CD4-positive, alpha-beta T cell (primary cell): ENCODE measurements at regions not wholly inside any gene's neighbourhood (a gene's known extent, or its start where the extent isn't known, plus 50 kb on each side); places are given as distances from the start of the nearest gene placed in this dataset.
A peak's percentile ranks its signal among the peaks of the same experiment; 100 is the strongest.

Experiments used
- ATAC-seq: fragments of 200-7000 bp; cut with Tn5 transposase; one replicate; pipeline ENCODE4 v1.10.0; 2022; ENCODE audit warnings: mild to moderate bottlenecking; ENCODE audit not compliant: poor library complexity
- CTCF ChIA-PET: fragments of 350-600 bp; sonication (Branson Sonifier 250); formaldehyde crosslinking; loops from one replicate; lab custom pipeline; 2021; ENCODE audit warnings: antibody characterized with exemption, inconsistent platforms; lab: Charles Lee
- POLR2A ChIA-PET: fragments of 350-600 bp; sonication (Branson Sonifier 250); formaldehyde crosslinking; loops from one replicate; lab custom pipeline; 2021; ENCODE audit warnings: antibody characterized with exemption, inconsistent platforms; lab: Charles Lee
- DNase-seq, 14 experiments: peaks; one replicate each; pipeline ENCODE4 v3.0.0-alpha.2; 2013 to 2020; ENCODE audit warnings: mixed read lengths in 2 of 14
- H3K27ac ChIP-seq, 2 donors: one replicate each; pipeline versions ENCODE4 v1.5.1 to v1.7.0; 2013; ENCODE audit warnings: low read length in 2 of 2, low read depth in 1 of 2, mild to moderate bottlenecking in 1 of 2
- H3K27me3 ChIP-seq, 2 experiments: 1 replicate in 1 of 2; 2 replicates in 1 of 2; pipeline versions ENCODE4 v1.6.1 to v1.7.0; 2013; ENCODE audit warnings: low read length in 2 of 2, control low read depth in 1 of 2, mild to moderate bottlenecking in 1 of 2, moderate library complexity in 1 of 2; ENCODE audit not compliant: insufficient read depth in 2 of 2, control insufficient read depth in 1 of 2
- H3K36me3 ChIP-seq: one replicate; pipeline ENCODE4 v1.6.1; 2013; ENCODE audit warnings: low read length, control low read depth; ENCODE audit not compliant: insufficient read depth
- H3K4me1 ChIP-seq: one replicate; pipeline ENCODE4 v1.6.1; 2013; ENCODE audit warnings: low read length, control low read depth; ENCODE audit not compliant: insufficient read depth
- H3K4me3 ChIP-seq: one replicate; pipeline ENCODE4 v1.5.1; 2013; ENCODE audit warnings: mild to moderate bottlenecking, low read length, moderate library complexity
- H3K9me3 ChIP-seq, 2 experiments: 1 replicate in 1 of 2; 2 replicates in 1 of 2; pipeline versions ENCODE4 v1.6.1 to v1.7.0; 2013; ENCODE audit warnings: low read length in 2 of 2, mild to moderate bottlenecking in 2 of 2, control low read depth in 1 of 2, moderate library complexity in 1 of 2; ENCODE audit not compliant: control insufficient read depth in 1 of 2, insufficient read depth in 1 of 2
- H3K27ac Mint-ChIP-seq: one replicate; pipeline ENCODE4 v1.8.0; 2020; ENCODE audit warnings: mixed read lengths
- H3K27me3 Mint-ChIP-seq: one replicate; pipeline ENCODE4 v1.8.0; 2021; ENCODE audit warnings: mixed read lengths
- H3K36me3 Mint-ChIP-seq: one replicate; pipeline ENCODE4 v1.8.0; 2021; ENCODE audit warnings: low read depth, mixed read lengths
- H3K4me1 Mint-ChIP-seq: one replicate; pipeline ENCODE4 v1.8.0; 2021; ENCODE audit warnings: low read depth, mixed read lengths
- H3K4me3 Mint-ChIP-seq: one replicate; pipeline ENCODE4 v1.8.0; 2020; ENCODE audit warnings: mild to moderate bottlenecking, mixed read lengths
- H3K9me3 Mint-ChIP-seq: one replicate; pipeline ENCODE4 v1.8.0; 2020; ENCODE audit warnings: mixed read lengths
- CTCF ChIP-seq: fragments of 200-600 bp; IDR thresholded peaks from one replicate; pipeline ENCODE4 v1.8.0; 2022; ENCODE audit warnings: antibody characterized with exemption, mild to moderate bottlenecking
- intact Hi-C, 2 experiments: fragments of 100-400 bp; cut with DNase I in 1 of 2; cut with micrococcal nuclease in 1 of 2; formaldehyde crosslinking; loops; one replicate each; pipeline versions ENCODE4 v1.15.1 to v1.9.0; 2023 to 2025; cut with DNase I, micrococcal nuclease

- DNase-seq (no peak), ATAC-seq (no peak)
- no peak overlapping the region for H3K27ac Mint-ChIP-seq
- no peak overlapping the region for H3K4me3 Mint-ChIP-seq
- H3K9me3 Mint-ChIP-seq, result peaks cover 3% of the 10 kb centered on the region
- Histone ChIP-seq H3K4me1 (no peaks in the 10 kb centered on the region), H3K27me3 (no peaks in the 10 kb centered on the region), H3K27ac (no peak overlapping the region), H3K36me3 (no peaks in the 10 kb centered on the region), H3K9me3 (no peaks in the 10 kb centered on the region), H3K4me3 (no peak overlapping the region)
- no peak for TF ChIP-seq CTCF
- ChIA-PET CTCF (no interaction called here), POLR2A (no interaction called here)
- intact Hi-C loops, result no loop called here
- no peaks in the 10 kb centered on the region for H3K36me3 Mint-ChIP-seq
- no peaks in the 10 kb centered on the region for H3K27me3 Mint-ChIP-seq
- no peaks in the 10 kb centered on the region for H3K4me1 Mint-ChIP-seq
These were observed 444.4 kb upstream of the SLC39A10 start for GRCh38 chr2:195212586-195212985.

GRCh38 chr2:195202163-195202845 lies 454.7 kb upstream of the SLC39A10 start:
- Histone ChIP-seq H3K4me1 (no peaks in the 10 kb centered on the region), H3K4me3 (no peak overlapping the region), H3K27ac (no peak overlapping the region), H3K36me3 (no peaks in the 10 kb centered on the region), H3K9me3 (no peaks in the 10 kb centered on the region), H3K27me3 (no peaks in the 10 kb centered on the region)
- no peak overlapping the region for H3K4me3 Mint-ChIP-seq
- H3K9me3 Mint-ChIP-seq, result no peaks in the 10 kb centered on the region
- H3K36me3 Mint-ChIP-seq, result no peaks in the 10 kb centered on the region
- no peak overlapping the region for H3K27ac Mint-ChIP-seq
- CTCF ChIA-PET, result interaction anchor here (1.2 kb wide), 1 partner anchor 12 kb away, joined by 3 read pairs; no protein-coding TSS in a partner anchor
- DNase-seq (peak in 4 of 14 experiments; percentile 2 to 54 (median 20)), ATAC-seq (no peak)
- intact Hi-C loops, result no loop called here
- POLR2A ChIA-PET, result no interaction called here
- no peaks in the 10 kb centered on the region for H3K27me3 Mint-ChIP-seq
- no peak for TF ChIP-seq CTCF
- H3K4me1 Mint-ChIP-seq, result peaks cover 18% of the 10 kb centered on the region

- intact Hi-C loops, result no loop called here
- no peak overlapping the region for H3K27ac Mint-ChIP-seq
- no peak for DNase-seq
- no peaks in the 10 kb centered on the region for H3K36me3 Mint-ChIP-seq
- Histone ChIP-seq H3K4me1 (no peaks in the 10 kb centered on the region), H3K4me3 (no peak overlapping the region), H3K27ac (no peak overlapping the region), H3K27me3 (no peaks in the 10 kb centered on the region), H3K9me3 (no peaks in the 10 kb centered on the region), H3K36me3 (no peaks in the 10 kb centered on the region)
- H3K4me1 Mint-ChIP-seq, result peaks cover 18% of the 10 kb centered on the region
- no peak for ATAC-seq
- TF ChIP-seq CTCF, result no peak
- no peaks in the 10 kb centered on the region for H3K27me3 Mint-ChIP-seq
- no peaks in the 10 kb centered on the region for H3K9me3 Mint-ChIP-seq
- no peak overlapping the region for H3K4me3 Mint-ChIP-seq
- CTCF ChIA-PET, result no interaction called here
- POLR2A ChIA-PET, result no interaction called here
These were observed 457.2 kb upstream of the SLC39A10 start for GRCh38 chr2:195199864-195200263.
